Effector memory CD8-positive, alpha-beta T cell (primary cell): ENCODE measurements at regions not wholly inside any gene's neighbourhood (a gene's known extent, or its start where the extent isn't known, plus 50 kb on each side); places are given as distances from the start of the nearest gene placed in this dataset.

Experiments used
- ATAC-seq: fragments of 150-1000 bp; cut with Tn5 transposase; replicated peaks from 2 replicates; pipeline ENCODE4 v1.10.0; 2021; ENCODE audit warnings: mild to moderate bottlenecking, moderate library complexity
- DNase-seq, 3 experiments: peaks; one replicate each; pipeline ENCODE4 v3.0.0; 2021
- H3K27ac Mint-ChIP-seq, 2 donors: one replicate each; pipeline ENCODE4 v1.8.0; 2022; ENCODE audit warnings: mild to moderate bottlenecking in 2 of 2, mixed read lengths in 2 of 2, moderate library complexity in 2 of 2
- H3K27me3 Mint-ChIP-seq, 2 donors: one replicate each; pipeline ENCODE4 v1.8.0; 2022; ENCODE audit warnings: mixed read lengths in 2 of 2
- H3K36me3 Mint-ChIP-seq: one replicate; pipeline ENCODE4 v1.8.0; 2022; ENCODE audit warnings: mild to moderate bottlenecking, moderate library complexity, mixed read lengths; ENCODE audit not compliant: insufficient read depth
- H3K4me1 Mint-ChIP-seq, 2 donors: one replicate each; pipeline ENCODE4 v1.8.0; 2022; ENCODE audit warnings: low read depth in 2 of 2, mixed read lengths in 2 of 2
- H3K4me3 Mint-ChIP-seq, 2 donors: one replicate each; pipeline ENCODE4 v1.8.0; 2022; ENCODE audit warnings: mild to moderate bottlenecking in 2 of 2, mixed read lengths in 2 of 2, moderate library complexity in 2 of 2
- H3K9me3 Mint-ChIP-seq, 2 donors: one replicate each; pipeline ENCODE4 v1.8.0; 2022; ENCODE audit warnings: mixed read lengths in 2 of 2

- Mint-ChIP-seq H3K27ac (no peak overlapping the region), H3K27me3 (peaks cover 55 to 68% of the 10 kb centered on the region in 2 donors), H3K4me3 (no peak overlapping the region), H3K9me3 (peaks cover 0 to 2% of the 10 kb centered on the region in 2 donors), H3K36me3 (no peaks in the 10 kb centered on the region), H3K4me1 (no peaks in the 10 kb centered on the region)
- DNase-seq, result no peak
- ATAC-seq, result no peak
Observed at GRCh38 chr11:134669796-134670195, 257.8 kb upstream of the B3GAT1 start.

GRCh38 chr11:134668796-134669195 lies 256.8 kb upstream of the B3GAT1 start:
- no peak overlapping the region for H3K27ac Mint-ChIP-seq
- H3K4me3 Mint-ChIP-seq, result no peak overlapping the region
- H3K4me1 Mint-ChIP-seq, result no peaks in the 10 kb centered on the region
- peaks cover 0 to 2% of the 10 kb centered on the region in 2 donors for H3K9me3 Mint-ChIP-seq
- ATAC-seq (no peak), DNase-seq (no peak)
- no peaks in the 10 kb centered on the region for H3K36me3 Mint-ChIP-seq
- H3K27me3 Mint-ChIP-seq, result peaks cover 59 to 68% of the 10 kb centered on the region in 2 donors

GRCh38 chr11:134668076-134668475 lies 256.0 kb upstream of the B3GAT1 start:
- H3K27me3 Mint-ChIP-seq, result peaks cover 59 to 68% of the 10 kb centered on the region in 2 donors
- DNase-seq, result no peak
- no peaks in the 10 kb centered on the region for H3K4me1 Mint-ChIP-seq
- no peaks in the 10 kb centered on the region for H3K36me3 Mint-ChIP-seq
- H3K27ac Mint-ChIP-seq, result no peak overlapping the region
- ATAC-seq, result no peak
- H3K9me3 Mint-ChIP-seq, result peaks cover 0 to 2% of the 10 kb centered on the region in 2 donors
- no peak overlapping the region for H3K4me3 Mint-ChIP-seq

GRCh38 chr11:134667505-134667904 lies 255.5 kb upstream of the B3GAT1 start:
- H3K27me3 Mint-ChIP-seq, result peaks cover 59 to 68% of the 10 kb centered on the region in 2 donors
- H3K4me3 Mint-ChIP-seq, result no peak overlapping the region
- no peaks in the 10 kb centered on the region for H3K36me3 Mint-ChIP-seq
- no peaks in the 10 kb centered on the region for H3K4me1 Mint-ChIP-seq
- no peak for DNase-seq
- H3K27ac Mint-ChIP-seq, result no peak overlapping the region
- H3K9me3 Mint-ChIP-seq, result peaks cover 0 to 2% of the 10 kb centered on the region in 2 donors
- ATAC-seq, result no peak

DNA sequence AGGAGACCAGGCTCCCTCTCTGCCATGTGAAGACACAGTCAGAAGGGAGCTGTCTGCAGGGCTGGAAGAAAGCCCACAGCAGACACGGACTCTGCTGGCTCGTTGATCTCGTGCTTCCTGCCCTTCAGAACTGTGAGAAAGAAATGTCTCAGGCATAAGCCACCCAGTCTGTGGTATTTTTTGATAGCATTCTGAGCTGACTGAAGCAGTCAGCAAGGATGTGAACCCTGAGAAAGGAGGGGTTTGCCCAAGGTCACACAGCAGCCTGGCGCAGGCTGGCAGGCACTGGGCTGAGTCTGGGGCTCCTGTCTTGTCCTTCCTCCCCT lies 255.1 kb upstream of the B3GAT1 start:
- no peak overlapping the region for H3K4me3 Mint-ChIP-seq
- no peak for ATAC-seq
- peaks cover 55 to 65% of the 10 kb centered on the region in 2 donors for H3K27me3 Mint-ChIP-seq
- no peaks in the 10 kb centered on the region for H3K4me1 Mint-ChIP-seq
- H3K9me3 Mint-ChIP-seq, result peaks cover 0 to 2% of the 10 kb centered on the region in 2 donors
- DNase-seq, result no peak
- H3K27ac Mint-ChIP-seq, result no peak overlapping the region
- no peaks in the 10 kb centered on the region for H3K36me3 Mint-ChIP-seq

GRCh38 chr11:134666273-134667174 lies 254.5 kb upstream of the B3GAT1 start:
- no peak overlapping the region for H3K4me3 Mint-ChIP-seq
- H3K27me3 Mint-ChIP-seq, result peaks cover 50 to 63% of the 10 kb centered on the region in 2 donors
- ATAC-seq (no peak), DNase-seq (no peak)
- H3K4me1 Mint-ChIP-seq, result no peaks in the 10 kb centered on the region
- no peak overlapping the region for H3K27ac Mint-ChIP-seq
- peaks cover 0 to 2% of the 10 kb centered on the region in 2 donors for H3K9me3 Mint-ChIP-seq
- H3K36me3 Mint-ChIP-seq, result no peaks in the 10 kb centered on the region

DNA sequence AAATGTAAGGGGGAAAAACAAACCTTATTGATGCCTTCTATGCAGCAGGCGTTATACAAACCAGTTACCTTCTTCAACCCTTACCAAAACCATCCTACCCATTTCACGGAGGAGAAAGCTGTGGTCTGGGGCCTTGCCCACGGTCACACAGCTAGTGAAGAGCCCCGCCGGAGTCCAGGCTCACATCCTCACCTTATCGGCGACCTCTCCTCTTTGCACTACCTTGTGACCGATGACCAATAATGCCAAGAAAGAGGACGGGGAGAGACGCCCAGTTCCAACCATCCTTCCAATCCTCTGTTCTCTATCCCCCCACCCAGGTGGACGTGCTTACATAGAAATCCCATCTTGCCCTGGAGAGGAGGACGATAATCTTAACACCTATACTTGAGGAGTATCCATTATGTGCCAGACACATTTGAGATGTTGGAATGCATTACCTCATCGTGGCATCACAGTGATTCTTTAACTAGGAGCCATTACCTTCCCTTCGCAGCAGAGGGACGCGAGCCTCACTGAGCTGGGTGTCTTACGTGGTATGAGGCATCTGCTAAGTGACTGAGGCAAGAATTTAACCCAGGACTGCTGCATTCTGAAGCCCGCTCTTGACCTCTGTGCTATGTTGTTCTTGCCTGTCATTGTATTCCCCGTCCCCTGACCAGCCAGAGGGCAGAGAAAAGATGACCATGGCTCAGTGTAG lies 253.7 kb upstream of the B3GAT1 start:
- Mint-ChIP-seq H3K4me1 (no peaks in the 10 kb centered on the region), H3K27me3 (peaks cover 42 to 63% of the 10 kb centered on the region in 2 donors), H3K4me3 (no peak overlapping the region), H3K9me3 (peaks cover 0 to 2% of the 10 kb centered on the region in 2 donors), H3K27ac (no peak overlapping the region), H3K36me3 (no peaks in the 10 kb centered on the region)
- DNase-seq (no peak), ATAC-seq (no peak)

DNA sequence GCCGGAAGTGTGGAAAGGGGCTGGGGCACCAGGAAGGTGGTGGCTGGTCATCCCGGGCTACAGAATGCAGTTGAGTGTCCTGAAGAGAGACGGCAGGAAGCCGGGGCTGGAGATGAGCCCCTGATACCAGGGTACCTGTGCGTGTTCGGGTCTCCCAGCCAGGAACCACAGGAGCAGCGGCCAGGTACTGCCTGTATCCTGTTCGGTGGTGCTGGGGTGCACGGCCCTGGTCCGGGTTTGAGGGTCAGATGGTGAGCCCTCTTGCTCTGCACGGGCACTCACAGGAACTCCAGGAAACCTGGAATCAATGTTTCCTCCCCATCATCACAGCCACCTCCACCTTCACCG lies 253.1 kb upstream of the B3GAT1 start:
- Mint-ChIP-seq H3K36me3 (no peaks in the 10 kb centered on the region), H3K9me3 (peaks cover 3 to 5% of the 10 kb centered on the region in 2 donors), H3K27me3 (peaks cover 42 to 63% of the 10 kb centered on the region in 2 donors), H3K4me3 (no peak overlapping the region), H3K27ac (no peak overlapping the region), H3K4me1 (no peaks in the 10 kb centered on the region)
- DNase-seq (no peak), ATAC-seq (no peak)

GRCh38 chr11:134664447-134665187 lies 252.6 kb upstream of the B3GAT1 start:
- Mint-ChIP-seq H3K27ac (no peak overlapping the region), H3K27me3 (peaks cover 43 to 63% of the 10 kb centered on the region in 2 donors), H3K4me1 (no peaks in the 10 kb centered on the region), H3K4me3 (no peak overlapping the region), H3K36me3 (no peaks in the 10 kb centered on the region), H3K9me3 (peaks cover 3 to 7% of the 10 kb centered on the region in 2 donors)
- DNase-seq (no peak), ATAC-seq (no peak)

GRCh38 chr11:134663506-134664313 lies 251.7 kb upstream of the B3GAT1 start:
- no peak for DNase-seq
- Mint-ChIP-seq H3K4me3 (no peak overlapping the region), H3K4me1 (no peaks in the 10 kb centered on the region), H3K36me3 (no peaks in the 10 kb centered on the region), H3K27ac (no peak overlapping the region), H3K9me3 (peaks cover 3 to 7% of the 10 kb centered on the region in 2 donors), H3K27me3 (peaks cover 39 to 54% of the 10 kb centered on the region in 2 donors)
- ATAC-seq, result no peak

DNA sequence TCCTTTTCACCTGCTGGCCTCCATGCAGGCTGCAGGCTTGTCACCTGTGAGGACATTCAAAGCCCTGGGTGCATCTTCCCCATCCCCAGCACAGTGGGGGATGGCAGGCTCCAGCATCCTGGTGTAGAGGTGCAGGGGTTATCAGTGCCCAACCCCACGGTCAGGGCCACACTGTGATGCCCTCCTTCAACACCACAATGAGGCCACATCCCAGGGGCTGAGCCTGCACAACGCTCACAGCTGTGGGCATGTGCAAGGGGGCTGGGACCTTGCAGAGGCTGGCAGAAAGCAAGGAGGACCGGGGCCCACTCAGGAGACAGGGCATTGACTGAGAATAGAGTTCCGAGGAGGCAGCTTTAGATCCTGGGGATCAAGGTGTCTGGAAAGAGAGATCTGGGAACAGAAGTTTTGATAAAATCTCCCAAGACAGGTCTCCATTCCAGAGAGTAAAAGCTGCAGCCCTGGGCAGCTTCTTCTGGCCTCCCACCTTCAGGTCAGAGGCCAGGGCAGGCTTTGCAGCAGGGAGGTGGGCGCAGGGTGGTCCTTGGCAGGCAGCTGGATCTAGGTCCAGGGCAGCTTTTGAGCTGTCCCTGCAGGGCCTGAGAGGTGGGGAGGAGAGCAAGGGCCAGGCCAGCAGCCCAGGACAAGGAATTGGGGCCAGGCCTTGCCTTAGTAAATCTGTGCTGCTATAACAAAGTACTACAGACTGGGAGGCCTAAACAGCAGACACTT lies 250.8 kb upstream of the B3GAT1 start:
- Mint-ChIP-seq H3K27me3 (peaks cover 30 to 45% of the 10 kb centered on the region in 2 donors), H3K36me3 (no peaks in the 10 kb centered on the region), H3K4me1 (no peaks in the 10 kb centered on the region), H3K9me3 (peaks cover 3 to 7% of the 10 kb centered on the region in 2 donors), H3K4me3 (no peak overlapping the region), H3K27ac (no peak overlapping the region)
- DNase-seq (no peak), ATAC-seq (no peak)

- Mint-ChIP-seq H3K36me3 (no peaks in the 10 kb centered on the region), H3K27me3 (peaks cover 19 to 34% of the 10 kb centered on the region in 2 donors), H3K4me3 (no peak overlapping the region), H3K27ac (no peak overlapping the region), H3K4me1 (peaks cover 0 to 3% of the 10 kb centered on the region in 2 donors), H3K9me3 (peaks cover 2 to 7% of the 10 kb centered on the region in 2 donors)
- ATAC-seq (no peak), DNase-seq (no peak)
Observed at GRCh38 chr11:134661660-134662059, 249.6 kb upstream of the B3GAT1 start.
